Stimulated activated naive CD8-positive, alpha-beta T cell treated with anti-CD3 and anti-CD28 coated beads, Interleukin-15, amount 100 ng/mL, for 72 hours (primary cell): ENCODE measurements at regions not wholly inside any gene's neighbourhood (a gene's known extent, or its start where the extent isn't known, plus 50 kb on each side); places are given as distances from the start of the nearest gene placed in this dataset.

ENCODE experiments used
- ATAC-seq: fragments of 150-1000 bp; cut with Tn5 transposase; 2 replicates; pipeline ENCODE4 v1.10.0; 2021; ENCODE audit warnings: mild to moderate bottlenecking, moderate library complexity
- DNase-seq, 2 donors: peaks; one replicate each; pipeline ENCODE4 v3.0.0; 2021 to 2022
- H3K27ac Mint-ChIP-seq, 2 donors: one replicate each; pipeline ENCODE4 v1.8.0; 2022; ENCODE audit warnings: mild to moderate bottlenecking in 2 of 2, mixed read lengths in 2 of 2, moderate library complexity in 2 of 2
- H3K27me3 Mint-ChIP-seq: one replicate; pipeline ENCODE4 v1.8.0; 2022; ENCODE audit warnings: mixed read lengths
- H3K4me1 Mint-ChIP-seq: one replicate; pipeline ENCODE4 v1.8.0; 2022; ENCODE audit warnings: mild to moderate bottlenecking, mixed read lengths
- H3K4me3 Mint-ChIP-seq, 2 donors: one replicate each; pipeline ENCODE4 v1.8.0; 2022; ENCODE audit warnings: mild to moderate bottlenecking in 2 of 2, mixed read lengths in 2 of 2, moderate library complexity in 1 of 2
- H3K9me3 Mint-ChIP-seq, 2 donors: one replicate each; pipeline ENCODE4 v1.8.0; 2022; ENCODE audit warnings: mixed read lengths in 2 of 2

GRCh38 chr9:86516564-86516963, 162.4 kb upstream of the TUT7 start:
- no peaks in the 10 kb centered on the region for H3K4me1 Mint-ChIP-seq
- H3K27me3 Mint-ChIP-seq = no peaks in the 10 kb centered on the region
- H3K4me3 Mint-ChIP-seq = no peak overlapping the region
- no peak overlapping the region for H3K27ac Mint-ChIP-seq
- DNase-seq = no peak
- ATAC-seq = no peak
- no peaks in the 10 kb centered on the region for H3K9me3 Mint-ChIP-seq

GRCh38 chr9:86515221-86515620, 161.0 kb upstream of the TUT7 start:
- no peak overlapping the region for H3K27ac Mint-ChIP-seq
- no peaks in the 10 kb centered on the region for H3K27me3 Mint-ChIP-seq
- DNase-seq (no peak), ATAC-seq (no peak)
- no peaks in the 10 kb centered on the region for H3K9me3 Mint-ChIP-seq
- H3K4me1 Mint-ChIP-seq = no peaks in the 10 kb centered on the region
- no peak overlapping the region for H3K4me3 Mint-ChIP-seq

- no peaks in the 10 kb centered on the region for H3K9me3 Mint-ChIP-seq
- no peak overlapping the region for H3K4me3 Mint-ChIP-seq
- H3K27ac Mint-ChIP-seq = no peak overlapping the region
- H3K4me1 Mint-ChIP-seq = no peaks in the 10 kb centered on the region
- DNase-seq (no peak), ATAC-seq (no peak)
- H3K27me3 Mint-ChIP-seq = no peaks in the 10 kb centered on the region
Observed at GRCh38 chr9:86513429-86513828, 159.2 kb upstream of the TUT7 start.

- DNase-seq = no peak
- Mint-ChIP-seq H3K4me1 (no peaks in the 10 kb centered on the region), H3K9me3 (no peaks in the 10 kb centered on the region), H3K27me3 (no peaks in the 10 kb centered on the region), H3K27ac (no peak overlapping the region), H3K4me3 (no peak overlapping the region)
- no peak for ATAC-seq
Observed at GRCh38 chr9:86512929-86513328, 158.7 kb upstream of the TUT7 start.

GRCh38 chr9:86511614-86512360, 157.6 kb upstream of the TUT7 start:
- H3K4me1 Mint-ChIP-seq = no peaks in the 10 kb centered on the region
- DNase-seq (no peak), ATAC-seq (no peak)
- no peak overlapping the region for H3K4me3 Mint-ChIP-seq
- peak overlapping the region in 1 of 2 donors; percentile 33 for H3K27ac Mint-ChIP-seq
- no peaks in the 10 kb centered on the region for H3K27me3 Mint-ChIP-seq
- H3K9me3 Mint-ChIP-seq = no peaks in the 10 kb centered on the region

- no peak overlapping the region for H3K27ac Mint-ChIP-seq
- ATAC-seq (no peak), DNase-seq (no peak)
- H3K4me3 Mint-ChIP-seq = no peak overlapping the region
- peaks cover 14% of the 10 kb centered on the region for H3K27me3 Mint-ChIP-seq
- no peaks in the 10 kb centered on the region for H3K4me1 Mint-ChIP-seq
- no peaks in the 10 kb centered on the region for H3K9me3 Mint-ChIP-seq
Observed at GRCh38 chr9:86508208-86508903, 154.1 kb upstream of the TUT7 start.

- no peak overlapping the region for H3K27ac Mint-ChIP-seq
- H3K27me3 Mint-ChIP-seq = peaks cover 17% of the 10 kb centered on the region
- DNase-seq (no peak), ATAC-seq (no peak)
- H3K4me1 Mint-ChIP-seq = no peaks in the 10 kb centered on the region
- H3K9me3 Mint-ChIP-seq = no peaks in the 10 kb centered on the region
- no peak overlapping the region for H3K4me3 Mint-ChIP-seq
Observed at GRCh38 chr9:86507212-86507630, 153.0 kb upstream of the TUT7 start.

GRCh38 chr9:86503942-86504341, 149.7 kb upstream of the TUT7 start:
- H3K27ac Mint-ChIP-seq = no peak overlapping the region
- ATAC-seq = no peak
- H3K4me3 Mint-ChIP-seq = no peak overlapping the region
- peaks cover 30% of the 10 kb centered on the region for H3K27me3 Mint-ChIP-seq
- no peak for DNase-seq
- H3K4me1 Mint-ChIP-seq = no peaks in the 10 kb centered on the region
- H3K9me3 Mint-ChIP-seq = no peaks in the 10 kb centered on the region

- no peak overlapping the region for H3K27ac Mint-ChIP-seq
- H3K27me3 Mint-ChIP-seq = peaks cover 30% of the 10 kb centered on the region
- DNase-seq = no peak
- no peaks in the 10 kb centered on the region for H3K9me3 Mint-ChIP-seq
- no peaks in the 10 kb centered on the region for H3K4me1 Mint-ChIP-seq
- H3K4me3 Mint-ChIP-seq = no peak overlapping the region
- no peak for ATAC-seq
Observed at GRCh38 chr9:86503314-86503713, 149.1 kb upstream of the TUT7 start.

GRCh38 chr9:86500667-86501435, 146.6 kb upstream of the TUT7 start:
- DNase-seq = no peak
- Mint-ChIP-seq H3K9me3 (no peaks in the 10 kb centered on the region), H3K4me1 (no peaks in the 10 kb centered on the region), H3K27ac (no peak overlapping the region), H3K27me3 (peaks cover 30% of the 10 kb centered on the region), H3K4me3 (no peak overlapping the region)
- ATAC-seq = no peak

GRCh38 chr9:86500031-86500430, 145.8 kb upstream of the TUT7 start:
- no peak for ATAC-seq
- no peaks in the 10 kb centered on the region for H3K9me3 Mint-ChIP-seq
- no peak for DNase-seq
- H3K27ac Mint-ChIP-seq = no peak overlapping the region
- no peaks in the 10 kb centered on the region for H3K4me1 Mint-ChIP-seq
- H3K4me3 Mint-ChIP-seq = no peak overlapping the region
- H3K27me3 Mint-ChIP-seq = peaks cover 30% of the 10 kb centered on the region

GRCh38 chr9:86494644-86495111, 140.5 kb upstream of the TUT7 start:
- no peaks in the 10 kb centered on the region for H3K4me1 Mint-ChIP-seq
- no peak for ATAC-seq
- no peak overlapping the region for H3K27ac Mint-ChIP-seq
- H3K9me3 Mint-ChIP-seq = no peaks in the 10 kb centered on the region
- H3K4me3 Mint-ChIP-seq = no peak overlapping the region
- no peaks in the 10 kb centered on the region for H3K27me3 Mint-ChIP-seq
- DNase-seq = no peak

- Mint-ChIP-seq H3K27me3 (no peaks in the 10 kb centered on the region), H3K27ac (no peak overlapping the region), H3K9me3 (no peaks in the 10 kb centered on the region), H3K4me3 (no peak overlapping the region), H3K4me1 (no peaks in the 10 kb centered on the region)
- ATAC-seq (no peak), DNase-seq (no peak)
Observed at GRCh38 chr9:86491468-86492266, 137.5 kb upstream of the TUT7 start.

GRCh38 chr9:86488794-86489193, 134.6 kb upstream of the TUT7 start:
- peaks cover 8% of the 10 kb centered on the region for H3K4me1 Mint-ChIP-seq
- H3K27ac Mint-ChIP-seq = no peak overlapping the region
- no peaks in the 10 kb centered on the region for H3K27me3 Mint-ChIP-seq
- H3K9me3 Mint-ChIP-seq = no peaks in the 10 kb centered on the region
- H3K4me3 Mint-ChIP-seq = no peak overlapping the region
- peak; percentile 18 for ATAC-seq
- no peak for DNase-seq

GRCh38 chr9:86488345-86488744, 134.1 kb upstream of the TUT7 start:
- no peak for ATAC-seq
- H3K27me3 Mint-ChIP-seq = no peaks in the 10 kb centered on the region
- H3K4me3 Mint-ChIP-seq = no peak overlapping the region
- DNase-seq = no peak
- H3K27ac Mint-ChIP-seq = no peak overlapping the region
- peaks cover 8% of the 10 kb centered on the region for H3K4me1 Mint-ChIP-seq
- no peaks in the 10 kb centered on the region for H3K9me3 Mint-ChIP-seq
